BLaER1 treated with 17β-estradiol and CSF1 and Interleukin-3, amounts not matched to agents 10 nM and 100 nM (cell line): ENCODE measurements at regions not wholly inside any gene's neighbourhood (a gene's known extent, or its start where the extent isn't known, plus 50 kb on each side); places are given as distances from the start of the nearest gene placed in this dataset.
A peak's percentile ranks its signal among the peaks of the same experiment; 100 is the strongest.

Experiments used
- H3K27ac ChIP-seq, 11 experiments: shearing (Covaris generic); formaldehyde crosslinking; 2 replicates each; pipeline ENCODE4 v1.8.1; 2022
- H3K27me3 ChIP-seq, 11 experiments: shearing (Covaris generic); formaldehyde crosslinking; 2 replicates each; pipeline ENCODE4 v1.8.1; 2022
- H3K36me3 ChIP-seq, 11 experiments: shearing (Covaris generic); formaldehyde crosslinking; 2 replicates each; pipeline ENCODE4 v1.8.1; 2022
- H3K4me1 ChIP-seq, 10 experiments: shearing (Covaris generic); formaldehyde crosslinking; 2 replicates each; pipeline ENCODE4 v1.8.1; 2022
- H3K4me2 ChIP-seq, 11 experiments: shearing (Covaris generic); formaldehyde crosslinking; 2 replicates each; pipeline ENCODE4 v1.8.1; 2022
- H3K4me3 ChIP-seq, 10 experiments: shearing (Covaris generic); formaldehyde crosslinking; 2 replicates each; pipeline ENCODE4 v1.8.1; 2022
- H3K9ac ChIP-seq, 11 experiments: shearing (Covaris generic); formaldehyde crosslinking; 2 replicates each; pipeline ENCODE4 v1.8.1; 2022
- H3K9me3 ChIP-seq, 11 experiments: shearing (Covaris generic); formaldehyde crosslinking; replicated peaks in 1 of 11; 2 replicates each; pipeline ENCODE4 v1.8.1; 2022
- H4K20me1 ChIP-seq, 11 experiments: shearing (Covaris generic); formaldehyde crosslinking; 2 replicates each; pipeline ENCODE4 v1.8.1; 2022
- Cebpa-rat ChIP-seq, 11 experiments: shearing (Covaris generic); IDR thresholded peaks; 2 replicates each; pipeline ENCODE4 v1.8.1; 2022

GRCh38 chr17:53454337-53454736 is 368.4 kb upstream of the KIF2B start:
- H3K27me3 ChIP-seq: no peaks in the 10 kb centered on the region
- no peak overlapping the region for H3K4me3 ChIP-seq
- H4K20me1 ChIP-seq: no peaks in the 10 kb centered on the region
- no peaks in the 10 kb centered on the region for H3K36me3 ChIP-seq
- no peaks in the 10 kb centered on the region for H3K4me1 ChIP-seq
- H3K9me3 ChIP-seq: peaks cover 7 to 20% (median 15%) of the 10 kb centered on the region in 11 experiments
- TF ChIP-seq Cebpa-rat (IDR thresholded peaks at IDR 0.05): no peak
- no peak overlapping the region for H3K9ac ChIP-seq
- H3K4me2 ChIP-seq: no peak overlapping the region
- H3K27ac ChIP-seq: no peak overlapping the region

GRCh38 chr17:53449324-53449723 is 373.4 kb upstream of the KIF2B start:
- H3K4me2 ChIP-seq: no peak overlapping the region
- H3K4me1 ChIP-seq: no peaks in the 10 kb centered on the region
- H4K20me1 ChIP-seq: no peaks in the 10 kb centered on the region
- no peak overlapping the region for H3K4me3 ChIP-seq
- no peak for TF ChIP-seq Cebpa-rat (IDR thresholded peaks at IDR 0.05)
- H3K27ac ChIP-seq: no peak overlapping the region
- H3K36me3 ChIP-seq: no peaks in the 10 kb centered on the region
- no peak overlapping the region for H3K9ac ChIP-seq
- H3K9me3 ChIP-seq: no peaks in the 10 kb centered on the region
- H3K27me3 ChIP-seq: no peaks in the 10 kb centered on the region

GRCh38 chr17:53428913-53429312 is 393.8 kb upstream of the KIF2B start:
- no peaks in the 10 kb centered on the region for H3K36me3 ChIP-seq

GRCh38 chr17:53426505-53426904 is 396.2 kb upstream of the KIF2B start:
- Histone ChIP-seq H3K4me1 (no peaks in the 10 kb centered on the region), H3K4me2 (no peak overlapping the region), H4K20me1 (no peaks in the 10 kb centered on the region), H3K36me3 (no peaks in the 10 kb centered on the region), H3K4me3 (no peak overlapping the region), H3K9ac (no peak overlapping the region), H3K9me3 (no peaks in the 10 kb centered on the region; a peak in 1 of 22 replicates), H3K27me3 (no peaks in the 10 kb centered on the region), H3K27ac (no peak overlapping the region)
- no peak for TF ChIP-seq Cebpa-rat (IDR thresholded peaks at IDR 0.05)

More at GRCh38 chr17:53428913-53429312, 393.8 kb upstream of the KIF2B start:
- TF ChIP-seq Cebpa-rat (IDR thresholded peaks at IDR 0.05): no peak
- Histone ChIP-seq H3K4me3 (no peak overlapping the region), H4K20me1 (no peaks in the 10 kb centered on the region), H3K4me1 (no peaks in the 10 kb centered on the region), H3K9me3 (no peaks in the 10 kb centered on the region; a peak in 1 of 22 replicates), H3K27me3 (no peaks in the 10 kb centered on the region), H3K4me2 (no peak overlapping the region), H3K9ac (no peak overlapping the region), H3K27ac (no peak overlapping the region)

DNA sequence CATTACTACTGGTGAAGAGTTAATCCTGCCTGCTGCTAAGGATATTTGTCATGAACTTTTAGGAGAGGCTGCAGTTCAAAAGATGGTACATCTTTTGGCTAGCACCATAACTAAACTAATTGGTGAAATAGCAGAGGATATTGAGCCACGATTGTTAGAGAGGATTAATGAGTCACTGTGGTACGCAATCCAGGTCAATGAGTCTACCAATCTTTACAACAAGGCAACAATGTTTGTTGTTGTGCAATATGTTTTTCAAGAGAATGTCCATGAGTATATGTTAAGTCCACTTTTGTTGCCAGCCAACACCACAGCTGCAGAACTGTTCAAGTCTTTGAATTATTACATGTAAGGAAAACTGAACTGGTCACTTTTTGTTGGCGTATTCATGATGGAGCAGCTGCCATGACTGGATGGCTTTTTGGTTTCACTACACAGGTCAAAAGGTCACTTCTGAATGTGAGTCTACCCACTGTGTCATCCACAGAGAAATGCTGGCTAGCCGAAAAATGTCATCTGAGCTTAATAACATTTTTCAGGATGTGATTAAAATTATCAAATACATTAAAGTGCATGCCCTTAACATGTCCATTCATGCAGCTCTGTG is 402.6 kb upstream of the KIF2B start:
- Histone ChIP-seq H3K4me3 (no peak overlapping the region), H4K20me1 (no peaks in the 10 kb centered on the region), H3K27me3 (no peaks in the 10 kb centered on the region), H3K9ac (no peak overlapping the region), H3K36me3 (no peaks in the 10 kb centered on the region), H3K4me1 (no peaks in the 10 kb centered on the region), H3K4me2 (no peak overlapping the region), H3K27ac (no peak overlapping the region), H3K9me3 (peaks cover 0 to 10% (median 6%) of the 10 kb centered on the region in 11 experiments; a peak in 7 of 22 replicates)
- 0 out of 22 replicates have a peak, but pooled peaks of 1 of the 11 experiments have one; percentile 8 for TF ChIP-seq Cebpa-rat (IDR thresholded peaks at IDR 0.05)

DNA sequence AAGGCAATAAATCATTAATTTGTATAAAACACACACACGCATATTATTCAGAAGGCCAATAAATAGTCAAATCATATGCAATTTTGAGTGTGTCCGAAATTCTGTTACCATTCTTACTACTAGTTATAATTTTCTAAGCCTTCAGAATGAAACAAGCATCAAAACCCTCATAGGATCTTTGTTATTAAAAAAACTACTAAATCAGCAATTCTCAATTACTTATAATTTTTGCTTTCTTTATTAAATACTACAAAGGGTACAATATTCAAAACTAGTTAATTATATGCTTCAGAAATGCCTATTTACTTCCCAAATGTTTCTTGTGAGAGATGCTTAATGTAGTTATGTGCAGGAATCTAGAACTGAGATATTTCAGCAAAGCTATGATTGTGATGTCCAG is 413.1 kb upstream of the KIF2B start:
- no peak overlapping the region for H3K9ac ChIP-seq
- H4K20me1 ChIP-seq: no peaks in the 10 kb centered on the region
- H3K27me3 ChIP-seq: no peaks in the 10 kb centered on the region
- no peak overlapping the region for H3K4me3 ChIP-seq
- no peaks in the 10 kb centered on the region for H3K36me3 ChIP-seq
- peaks cover 11 to 14% (median 13%) of the 10 kb centered on the region in 11 experiments for H3K9me3 ChIP-seq
- no peak overlapping the region for H3K4me2 ChIP-seq
- H3K27ac ChIP-seq: no peak overlapping the region
- H3K4me1 ChIP-seq: no peaks in the 10 kb centered on the region; a peak in 1 of 20 replicates
- no peak for TF ChIP-seq Cebpa-rat (IDR thresholded peaks at IDR 0.05)

- Histone ChIP-seq H4K20me1 (no peaks in the 10 kb centered on the region), H3K9ac (no peak overlapping the region), H3K9me3 (peaks cover 16 to 22% (median 19%) of the 10 kb centered on the region in 11 experiments), H3K4me2 (no peak overlapping the region), H3K4me1 (no peaks in the 10 kb centered on the region; a peak in 1 of 20 replicates), H3K4me3 (no peak overlapping the region), H3K36me3 (no peaks in the 10 kb centered on the region), H3K27ac (no peak overlapping the region), H3K27me3 (no peaks in the 10 kb centered on the region)
- TF ChIP-seq Cebpa-rat (IDR thresholded peaks at IDR 0.05): no peak
These were observed 415.8 kb upstream of the KIF2B start for GRCh38 chr17:53406907-53407306.

DNA sequence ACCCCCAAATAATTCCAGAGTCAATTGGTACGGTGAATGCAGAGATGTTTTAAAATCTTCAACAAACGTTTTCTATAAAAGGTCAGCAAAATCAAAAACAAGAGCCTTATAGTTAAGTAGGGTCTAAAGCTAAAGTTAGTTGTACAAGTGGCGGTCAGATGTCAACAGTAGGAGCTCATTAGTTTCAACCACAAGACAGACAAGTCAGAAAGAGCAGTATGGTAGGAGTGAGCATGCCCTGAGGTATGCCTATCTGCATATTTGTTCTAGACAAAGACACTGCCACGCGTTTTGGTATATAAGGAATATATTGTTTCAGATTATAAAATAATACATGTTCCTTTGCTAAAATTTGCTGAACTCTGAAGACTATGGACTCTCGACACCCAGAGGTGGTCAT is 431.5 kb upstream of the KIF2B start:
- H3K4me3 ChIP-seq: no peak overlapping the region
- no peaks in the 10 kb centered on the region for H3K27me3 ChIP-seq
- no peaks in the 10 kb centered on the region for H3K36me3 ChIP-seq
- H3K4me2 ChIP-seq: no peak overlapping the region
- no peaks in the 10 kb centered on the region for H3K9me3 ChIP-seq
- no peak overlapping the region for H3K9ac ChIP-seq
- no peak overlapping the region for H3K27ac ChIP-seq
- no peak for TF ChIP-seq Cebpa-rat (IDR thresholded peaks at IDR 0.05)
- no peaks in the 10 kb centered on the region for H4K20me1 ChIP-seq
- no peaks in the 10 kb centered on the region for H3K4me1 ChIP-seq

DNA sequence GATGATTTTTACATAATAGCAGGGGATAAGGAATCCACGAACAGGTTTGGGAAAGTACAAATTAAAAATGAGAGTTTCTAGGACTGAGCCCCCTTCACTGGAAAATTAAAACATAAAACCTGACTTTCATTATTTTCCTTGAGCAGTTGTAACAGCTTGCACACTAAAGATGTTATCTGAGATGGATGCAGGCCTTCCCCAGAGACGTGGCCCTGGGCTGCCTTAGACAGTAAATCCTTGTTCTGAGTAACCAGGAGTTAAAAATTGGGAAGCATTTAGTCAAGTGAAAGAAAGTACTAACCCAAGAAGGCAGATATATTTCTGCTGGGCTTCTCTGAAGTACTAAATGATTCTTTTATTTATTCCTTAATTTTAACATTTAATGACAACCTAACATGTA is 432.2 kb upstream of the KIF2B start:
- Histone ChIP-seq H3K27ac (no peak overlapping the region), H3K9ac (no peak overlapping the region), H3K27me3 (no peaks in the 10 kb centered on the region), H4K20me1 (no peaks in the 10 kb centered on the region), H3K4me3 (no peak overlapping the region), H3K9me3 (no peaks in the 10 kb centered on the region), H3K36me3 (no peaks in the 10 kb centered on the region), H3K4me2 (no peak overlapping the region), H3K4me1 (no peaks in the 10 kb centered on the region)
- no peak for TF ChIP-seq Cebpa-rat (IDR thresholded peaks at IDR 0.05)

DNA sequence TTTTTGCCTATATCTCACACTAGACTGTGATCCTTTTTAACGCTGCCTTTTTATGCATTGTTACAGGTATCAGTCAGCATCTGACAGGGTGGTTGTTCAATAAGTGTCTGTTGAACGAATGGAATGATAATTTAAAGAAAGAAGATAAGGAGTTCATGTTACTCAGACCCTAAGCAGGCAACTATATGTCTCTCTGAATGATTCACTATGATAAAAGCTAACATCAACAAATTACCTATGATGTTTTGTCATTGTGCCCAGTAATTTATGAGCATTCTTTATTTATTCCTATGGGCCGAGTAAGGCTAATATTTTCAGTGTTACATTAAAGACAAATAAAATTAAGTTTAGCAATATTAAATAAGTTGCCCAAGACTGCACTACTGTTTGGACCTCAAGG is 435.0 kb upstream of the KIF2B start:
- Histone ChIP-seq H3K9me3 (no peaks in the 10 kb centered on the region), H3K27me3 (no peaks in the 10 kb centered on the region), H3K27ac (no peak overlapping the region), H3K9ac (no peak overlapping the region), H3K4me1 (no peaks in the 10 kb centered on the region), H3K4me2 (no peak overlapping the region), H3K36me3 (no peaks in the 10 kb centered on the region), H3K4me3 (no peak overlapping the region), H4K20me1 (no peaks in the 10 kb centered on the region)
- TF ChIP-seq Cebpa-rat (IDR thresholded peaks at IDR 0.05): no peak
